ENCODE measurements at regions not wholly inside any gene's neighbourhood (a gene's known extent, or its start where the extent isn't known, plus 50 kb on each side); places are given as distances from the start of the nearest gene placed in this dataset.

DNA sequence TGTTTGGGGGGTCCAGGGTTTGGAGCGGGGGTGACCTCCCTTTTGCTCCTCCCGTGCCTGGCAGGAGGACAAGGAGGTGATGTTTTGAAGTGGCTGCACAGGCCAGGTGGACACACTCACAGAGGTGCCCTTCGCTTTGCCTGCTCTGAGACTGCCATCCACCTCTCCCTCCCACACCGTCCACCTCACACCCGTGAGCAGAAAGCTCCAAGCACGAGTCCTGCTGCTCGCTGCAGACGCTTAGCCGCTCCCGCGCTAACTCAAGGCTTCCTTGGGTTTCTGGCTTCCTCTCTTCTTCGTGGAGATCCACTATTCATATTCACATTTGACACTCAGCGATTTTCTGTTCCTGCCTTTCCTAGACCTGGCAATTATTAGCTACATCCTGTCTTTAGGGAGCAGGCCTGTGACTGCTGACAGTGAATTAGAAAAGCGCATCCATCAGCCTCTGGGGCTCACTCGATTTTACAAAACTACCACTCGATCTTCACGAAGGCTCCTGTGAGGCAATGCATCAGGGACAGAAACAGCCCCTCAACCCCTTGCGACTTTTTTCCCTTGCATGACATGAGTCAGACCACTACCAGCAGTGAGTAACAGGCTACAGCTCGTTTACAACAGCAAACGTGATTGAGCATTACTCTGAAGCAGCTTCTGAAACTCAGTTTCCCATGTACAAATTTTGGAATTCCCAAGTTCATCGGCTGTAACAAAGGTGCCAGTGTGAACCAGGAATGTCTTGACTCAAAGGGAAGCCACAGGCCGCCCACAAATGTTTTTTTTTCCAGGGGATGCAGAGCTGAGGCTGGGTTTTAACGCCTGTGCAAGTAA lies 238.7 kb upstream of the SOX11 start:
- H3K27ac ChIP-seq (ENCODE audit: low read depth in 2 of 2, low read length in 2 of 2) = no peak overlapping the region

GRCh38 chr2:5454051-5454390 lies 238.2 kb upstream of the SOX11 start:
- Histone ChIP-seq H3K27ac (ENCODE audit: low read depth in 2 of 2, low read length in 2 of 2) (no peak overlapping the region), H3K4me3 (ENCODE audit: low read length in 2 of 2) (no peak overlapping the region), H3K9me3 (ENCODE audit: control insufficient read depth in 2 of 2, low read length in 2 of 2) (no peaks in the 10 kb centered on the region), H3K36me3 (ENCODE audit: control insufficient read depth in 2 of 2, insufficient read depth in 2 of 2, low read length in 2 of 2) (no peaks in the 10 kb centered on the region), H3K27me3 (ENCODE audit: control insufficient read depth in 2 of 2, insufficient read depth in 2 of 2, low read length in 2 of 2) (no peaks in the 10 kb centered on the region), H3K9ac (ENCODE audit: low read depth in 1 of 2, low read length in 2 of 2) (no peak overlapping the region), H3K4me1 (ENCODE audit: control insufficient read depth in 2 of 2, insufficient read depth in 2 of 2, low read length in 2 of 2) (no peaks in the 10 kb centered on the region)

More for the DNA sequence above, 238.7 kb upstream of the SOX11 start:
- Histone ChIP-seq H3K4me3 (ENCODE audit: low read length in 2 of 2) (no peak overlapping the region), H3K4me1 (ENCODE audit: control insufficient read depth in 2 of 2, insufficient read depth in 2 of 2, low read length in 2 of 2) (no peaks in the 10 kb centered on the region), H3K27me3 (ENCODE audit: control insufficient read depth in 2 of 2, insufficient read depth in 2 of 2, low read length in 2 of 2) (no peaks in the 10 kb centered on the region), H3K36me3 (ENCODE audit: control insufficient read depth in 2 of 2, insufficient read depth in 2 of 2, low read length in 2 of 2) (no peaks in the 10 kb centered on the region), H3K9me3 (ENCODE audit: control insufficient read depth in 2 of 2, low read length in 2 of 2) (no peaks in the 10 kb centered on the region), H3K9ac (ENCODE audit: low read depth in 1 of 2, low read length in 2 of 2) (no peak overlapping the region)

DNA sequence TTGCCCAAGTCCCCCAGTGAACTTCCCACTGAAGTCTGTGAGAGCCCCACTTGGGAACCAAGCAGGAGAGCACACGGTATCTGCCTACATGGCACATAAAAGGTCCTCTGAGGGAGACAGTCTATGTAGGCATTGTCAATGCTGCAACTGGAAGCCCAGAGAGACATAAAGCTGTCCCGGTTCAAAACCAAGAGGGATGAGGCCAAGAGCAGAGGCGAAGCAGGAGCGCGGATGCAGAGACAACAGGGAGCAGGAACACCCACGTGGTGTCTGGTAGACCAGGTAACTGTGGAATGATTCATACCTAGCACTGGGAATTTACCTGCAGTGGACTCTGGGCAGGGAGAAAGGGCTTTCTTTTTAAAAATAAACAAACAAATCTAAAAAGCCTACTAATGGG lies 233.1 kb upstream of the SOX11 start:
- H3K27me3 ChIP-seq (ENCODE audit: control insufficient read depth in 2 of 2, insufficient read depth in 2 of 2, low read length in 2 of 2) = no peaks in the 10 kb centered on the region
- H3K27ac ChIP-seq (ENCODE audit: low read depth in 2 of 2, low read length in 2 of 2) = no peak overlapping the region
- no peaks in the 10 kb centered on the region for H3K4me1 ChIP-seq (ENCODE audit: control insufficient read depth in 2 of 2, insufficient read depth in 2 of 2, low read length in 2 of 2)
- peaks cover 0 to 3% of the 10 kb centered on the region in 2 donors for H3K9me3 ChIP-seq (ENCODE audit: control insufficient read depth in 2 of 2, low read length in 2 of 2)
- H3K9ac ChIP-seq (ENCODE audit: low read depth in 1 of 2, low read length in 2 of 2) = no peak overlapping the region
- no peaks in the 10 kb centered on the region for H3K36me3 ChIP-seq (ENCODE audit: control insufficient read depth in 2 of 2, insufficient read depth in 2 of 2, low read length in 2 of 2)
- H3K4me3 ChIP-seq (ENCODE audit: low read length in 2 of 2) = no peak overlapping the region

DNA sequence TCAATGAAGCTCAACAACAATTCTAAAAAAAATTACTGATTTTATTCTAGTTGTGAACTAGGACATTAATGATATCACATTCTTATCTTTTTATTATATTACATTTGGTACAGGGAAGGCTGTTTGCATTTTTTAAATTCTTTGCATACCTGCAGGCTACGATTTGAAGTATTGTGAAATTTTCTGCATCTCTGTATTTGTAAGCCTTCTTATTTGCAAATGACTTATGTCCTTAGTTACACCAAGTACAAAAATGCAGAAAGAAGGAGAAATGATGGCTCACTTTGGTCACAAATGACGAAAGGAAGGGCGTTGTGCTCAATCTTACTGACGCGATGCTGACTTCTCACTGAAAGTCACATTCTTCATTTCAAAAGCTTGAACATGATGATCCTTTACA lies 227.5 kb upstream of the SOX11 start:
- Histone ChIP-seq H3K4me1 (ENCODE audit: control insufficient read depth in 2 of 2, insufficient read depth in 2 of 2, low read length in 2 of 2) (no peaks in the 10 kb centered on the region), H3K27me3 (ENCODE audit: control insufficient read depth in 2 of 2, insufficient read depth in 2 of 2, low read length in 2 of 2) (no peaks in the 10 kb centered on the region), H3K36me3 (ENCODE audit: control insufficient read depth in 2 of 2, insufficient read depth in 2 of 2, low read length in 2 of 2) (no peaks in the 10 kb centered on the region), H3K4me3 (ENCODE audit: low read length in 2 of 2) (no peak overlapping the region), H3K27ac (ENCODE audit: low read depth in 2 of 2, low read length in 2 of 2) (no peak overlapping the region), H3K9ac (ENCODE audit: low read depth in 1 of 2, low read length in 2 of 2) (no peak overlapping the region), H3K9me3 (ENCODE audit: control insufficient read depth in 2 of 2, low read length in 2 of 2) (peaks cover 0 to 2% of the 10 kb centered on the region in 2 donors)

- H3K36me3 ChIP-seq (ENCODE audit: control insufficient read depth in 2 of 2, insufficient read depth in 2 of 2, low read length in 2 of 2) = no peaks in the 10 kb centered on the region
- H3K4me3 ChIP-seq (ENCODE audit: low read length in 2 of 2) = no peak overlapping the region
- H3K27ac ChIP-seq (ENCODE audit: low read depth in 2 of 2, low read length in 2 of 2) = no peak overlapping the region
- peaks cover 0 to 4% of the 10 kb centered on the region in 2 donors for H3K9me3 ChIP-seq (ENCODE audit: control insufficient read depth in 2 of 2, low read length in 2 of 2)
- H3K9ac ChIP-seq (ENCODE audit: low read depth in 1 of 2, low read length in 2 of 2) = no peak overlapping the region
- H3K27me3 ChIP-seq (ENCODE audit: control insufficient read depth in 2 of 2, insufficient read depth in 2 of 2, low read length in 2 of 2) = no peaks in the 10 kb centered on the region
- no peaks in the 10 kb centered on the region for H3K4me1 ChIP-seq (ENCODE audit: control insufficient read depth in 2 of 2, insufficient read depth in 2 of 2, low read length in 2 of 2)
Measured at GRCh38 chr2:5465859-5466258, 226.3 kb upstream of the SOX11 start.

GRCh38 chr2:5467178-5467905 lies 224.8 kb upstream of the SOX11 start:
- Histone ChIP-seq H3K4me1 (ENCODE audit: control insufficient read depth in 2 of 2, insufficient read depth in 2 of 2, low read length in 2 of 2) (no peaks in the 10 kb centered on the region), H3K27me3 (ENCODE audit: control insufficient read depth in 2 of 2, insufficient read depth in 2 of 2, low read length in 2 of 2) (no peaks in the 10 kb centered on the region), H3K4me3 (ENCODE audit: low read length in 2 of 2) (no peak overlapping the region), H3K36me3 (ENCODE audit: control insufficient read depth in 2 of 2, insufficient read depth in 2 of 2, low read length in 2 of 2) (no peaks in the 10 kb centered on the region), H3K27ac (ENCODE audit: low read depth in 2 of 2, low read length in 2 of 2) (no peak overlapping the region), H3K9ac (ENCODE audit: low read depth in 1 of 2, low read length in 2 of 2) (no peak overlapping the region), H3K9me3 (ENCODE audit: control insufficient read depth in 2 of 2, low read length in 2 of 2) (peaks cover 0 to 4% of the 10 kb centered on the region in 2 donors)

DNA sequence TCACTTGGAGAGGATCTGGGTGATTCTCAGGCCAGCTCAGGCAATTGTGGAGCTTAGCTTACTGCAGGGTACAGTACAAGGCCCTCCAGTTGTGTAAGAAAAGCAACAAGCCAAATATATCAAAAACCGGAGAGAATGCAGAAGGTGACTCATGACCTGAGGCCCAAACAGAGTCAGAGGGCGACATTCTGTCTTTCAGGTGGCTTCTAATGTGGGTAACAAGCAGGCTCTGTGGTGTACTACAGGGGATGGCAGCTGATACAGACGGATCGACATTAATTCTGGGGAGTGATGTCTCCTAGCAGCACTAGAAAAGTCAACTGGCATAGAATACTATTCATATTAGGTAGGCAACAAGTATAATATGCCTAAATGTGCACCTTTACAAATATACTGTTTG lies 219.5 kb upstream of the SOX11 start:
- no peak overlapping the region for H3K27ac ChIP-seq (ENCODE audit: low read depth in 2 of 2, low read length in 2 of 2)
- H3K27me3 ChIP-seq (ENCODE audit: control insufficient read depth in 2 of 2, insufficient read depth in 2 of 2, low read length in 2 of 2) = no peaks in the 10 kb centered on the region
- no peaks in the 10 kb centered on the region for H3K4me1 ChIP-seq (ENCODE audit: control insufficient read depth in 2 of 2, insufficient read depth in 2 of 2, low read length in 2 of 2)
- no peak overlapping the region for H3K9ac ChIP-seq (ENCODE audit: low read depth in 1 of 2, low read length in 2 of 2)
- H3K36me3 ChIP-seq (ENCODE audit: control insufficient read depth in 2 of 2, insufficient read depth in 2 of 2, low read length in 2 of 2) = no peaks in the 10 kb centered on the region
- no peak overlapping the region for H3K4me3 ChIP-seq (ENCODE audit: low read length in 2 of 2)
- peaks cover 0 to 4% of the 10 kb centered on the region in 2 donors for H3K9me3 ChIP-seq (ENCODE audit: control insufficient read depth in 2 of 2, low read length in 2 of 2)

GRCh38 chr2:5473635-5474034 lies 218.5 kb upstream of the SOX11 start:
- H3K27ac ChIP-seq (ENCODE audit: low read depth in 2 of 2, low read length in 2 of 2) = no peak overlapping the region
- H3K27me3 ChIP-seq (ENCODE audit: control insufficient read depth in 2 of 2, insufficient read depth in 2 of 2, low read length in 2 of 2) = no peaks in the 10 kb centered on the region
- peaks cover 0 to 4% of the 10 kb centered on the region in 2 donors for H3K9me3 ChIP-seq (ENCODE audit: control insufficient read depth in 2 of 2, low read length in 2 of 2)
- no peaks in the 10 kb centered on the region for H3K36me3 ChIP-seq (ENCODE audit: control insufficient read depth in 2 of 2, insufficient read depth in 2 of 2, low read length in 2 of 2)
- H3K9ac ChIP-seq (ENCODE audit: low read depth in 1 of 2, low read length in 2 of 2) = no peak overlapping the region
- no peak overlapping the region for H3K4me3 ChIP-seq (ENCODE audit: low read length in 2 of 2)
- no peaks in the 10 kb centered on the region for H3K4me1 ChIP-seq (ENCODE audit: control insufficient read depth in 2 of 2, insufficient read depth in 2 of 2, low read length in 2 of 2)

DNA sequence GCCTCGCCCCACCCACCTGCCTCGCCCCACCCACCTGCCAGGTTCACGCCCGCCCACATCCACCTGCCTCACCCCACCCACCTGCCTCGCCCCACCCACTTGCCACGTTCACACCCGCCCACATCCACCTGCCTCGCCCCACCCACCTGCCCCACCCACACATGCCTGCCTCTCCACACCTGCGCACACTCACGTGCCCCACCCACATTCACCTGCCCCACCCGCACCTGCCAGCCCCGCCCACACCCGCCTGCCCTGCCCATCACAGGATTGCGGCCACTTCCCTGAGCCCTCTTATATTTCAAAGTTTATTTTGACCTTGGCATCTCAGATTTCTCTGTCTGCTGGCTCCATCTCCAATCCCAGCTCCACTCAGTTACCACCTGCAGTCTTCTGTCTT lies 217.5 kb upstream of the SOX11 start:
- Histone ChIP-seq H3K9me3 (ENCODE audit: control insufficient read depth in 2 of 2, low read length in 2 of 2) (peaks cover 0 to 4% of the 10 kb centered on the region in 2 donors), H3K4me3 (ENCODE audit: low read length in 2 of 2) (no peak overlapping the region), H3K4me1 (ENCODE audit: control insufficient read depth in 2 of 2, insufficient read depth in 2 of 2, low read length in 2 of 2) (no peaks in the 10 kb centered on the region), H3K27me3 (ENCODE audit: control insufficient read depth in 2 of 2, insufficient read depth in 2 of 2, low read length in 2 of 2) (no peaks in the 10 kb centered on the region), H3K27ac (ENCODE audit: low read depth in 2 of 2, low read length in 2 of 2) (no peak overlapping the region), H3K9ac (ENCODE audit: low read depth in 1 of 2, low read length in 2 of 2) (no peak overlapping the region), H3K36me3 (ENCODE audit: control insufficient read depth in 2 of 2, insufficient read depth in 2 of 2, low read length in 2 of 2) (no peaks in the 10 kb centered on the region)

DNA sequence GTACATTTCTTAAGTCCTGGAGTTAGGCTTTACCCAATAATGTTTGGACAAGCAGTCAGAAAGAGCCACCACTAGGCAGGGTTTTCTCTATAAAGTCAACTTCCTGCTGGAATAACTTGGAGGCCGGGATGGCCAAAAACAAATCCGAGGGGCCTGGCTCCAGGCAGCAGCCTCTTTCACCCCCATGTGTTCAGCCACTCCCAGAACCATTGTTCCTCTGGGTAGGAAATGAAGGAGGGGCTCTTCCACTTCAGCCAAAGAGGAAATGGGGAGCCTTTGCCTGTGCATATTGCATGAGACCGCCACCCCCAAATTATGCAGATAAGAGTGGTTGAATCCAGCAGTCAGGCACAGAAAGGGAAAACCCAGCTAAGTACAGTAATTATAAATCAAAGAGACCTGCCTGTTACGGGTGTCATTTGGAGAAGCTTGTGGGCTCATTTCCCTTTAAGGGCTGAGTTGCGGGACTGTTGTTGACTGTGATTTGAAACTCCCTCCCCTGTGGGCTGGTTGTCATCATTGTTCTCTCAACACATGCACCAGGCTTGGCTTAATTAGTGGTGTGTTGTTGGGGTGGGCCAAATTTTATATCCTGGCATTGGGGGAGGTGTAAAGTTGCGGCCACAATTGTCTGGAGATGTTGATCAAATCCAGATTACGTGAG lies 212.8 kb upstream of the SOX11 start:
- Histone ChIP-seq H3K9ac (ENCODE audit: low read depth in 1 of 2, low read length in 2 of 2) (no peak overlapping the region), H3K4me3 (ENCODE audit: low read length in 2 of 2) (no peak overlapping the region), H3K27ac (ENCODE audit: low read depth in 2 of 2, low read length in 2 of 2) (no peak overlapping the region), H3K36me3 (ENCODE audit: control insufficient read depth in 2 of 2, insufficient read depth in 2 of 2, low read length in 2 of 2) (no peaks in the 10 kb centered on the region), H3K27me3 (ENCODE audit: control insufficient read depth in 2 of 2, insufficient read depth in 2 of 2, low read length in 2 of 2) (no peaks in the 10 kb centered on the region), H3K4me1 (ENCODE audit: control insufficient read depth in 2 of 2, insufficient read depth in 2 of 2, low read length in 2 of 2) (no peaks in the 10 kb centered on the region), H3K9me3 (ENCODE audit: control insufficient read depth in 2 of 2, low read length in 2 of 2) (no peaks in the 10 kb centered on the region)
